ENCODE measurements at regions not wholly inside any gene's neighbourhood (a gene's known extent, or its start where the extent isn't known, plus 50 kb on each side); places are given as distances from the start of the nearest gene placed in this dataset.

DNA sequence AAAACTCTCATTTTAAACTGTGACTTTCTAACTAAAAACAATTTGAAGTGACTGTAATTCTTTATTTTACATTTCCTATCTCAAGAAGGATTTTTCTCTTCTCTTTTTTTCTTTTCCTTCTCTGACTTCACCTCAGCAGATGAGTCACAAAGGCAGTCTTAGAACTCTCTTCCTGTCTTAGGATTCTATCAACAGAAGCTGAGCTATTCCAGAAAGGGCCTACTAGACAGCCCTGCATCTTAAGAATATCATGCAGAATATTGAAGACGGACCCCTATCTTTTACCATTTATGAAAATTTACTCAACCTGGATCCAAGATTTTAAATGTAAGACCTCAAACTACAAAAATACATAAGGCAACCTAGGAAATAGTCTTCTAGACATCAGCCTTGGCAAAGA lies 365.7 kb upstream of the SEMA3C start:
- TF ChIP-seq POLR2A (IDR thresholded peaks at IDR 0.05): no peak
- TF ChIP-seq, protein P1, sequence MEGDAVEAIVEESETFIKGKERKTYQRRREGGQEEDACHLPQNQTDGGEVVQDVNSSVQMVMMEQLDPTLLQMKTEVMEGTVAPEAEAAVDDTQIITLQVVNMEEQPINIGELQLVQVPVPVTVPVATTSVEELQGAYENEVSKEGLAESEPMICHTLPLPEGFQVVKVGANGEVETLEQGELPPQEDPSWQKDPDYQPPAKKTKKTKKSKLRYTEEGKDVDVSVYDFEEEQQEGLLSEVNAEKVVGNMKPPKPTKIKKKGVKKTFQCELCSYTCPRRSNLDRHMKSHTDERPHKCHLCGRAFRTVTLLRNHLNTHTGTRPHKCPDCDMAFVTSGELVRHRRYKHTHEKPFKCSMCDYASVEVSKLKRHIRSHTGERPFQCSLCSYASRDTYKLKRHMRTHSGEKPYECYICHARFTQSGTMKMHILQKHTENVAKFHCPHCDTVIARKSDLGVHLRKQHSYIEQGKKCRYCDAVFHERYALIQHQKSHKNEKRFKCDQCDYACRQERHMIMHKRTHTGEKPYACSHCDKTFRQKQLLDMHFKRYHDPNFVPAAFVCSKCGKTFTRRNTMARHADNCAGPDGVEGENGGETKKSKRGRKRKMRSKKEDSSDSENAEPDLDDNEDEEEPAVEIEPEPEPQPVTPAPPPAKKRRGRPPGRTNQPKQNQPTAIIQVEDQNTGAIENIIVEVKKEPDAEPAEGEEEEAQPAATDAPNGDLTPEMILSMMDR (IDR thresholded peaks at IDR 0.05): no peak
- no peak for TF ChIP-seq POLR2AphosphoS5 (IDR thresholded peaks at IDR 0.05)
- TF ChIP-seq EP300 (IDR thresholded peaks at IDR 0.05): no peak
